Stomach (tissue), 4 donors: ENCODE measurements at regions not wholly inside any gene's neighbourhood (a gene's known extent, or its start where the extent isn't known, plus 50 kb on each side); places are given as distances from the start of the nearest gene placed in this dataset.

Experiments
- EP300 ChIP-seq: sonication (generic); formaldehyde crosslinking; IDR thresholded peaks from one replicate; pipeline ENCODE4 v1.6.1; 2017; ENCODE audit warnings: antibody characterized with exemption
- POLR2A ChIP-seq, 4 donors: fragments of 450-650 bp; IDR thresholded peaks; one replicate each; pipeline ENCODE4 v1.6.1; 2016; ENCODE audit warnings: antibody characterized with exemption in 4 of 4, control low read depth in 2 of 4, mild to moderate bottlenecking in 1 of 4, moderate library complexity in 1 of 4
- POLR2AphosphoS5 ChIP-seq, 3 donors: sonication (generic); formaldehyde crosslinking; IDR thresholded peaks; one replicate each; pipeline ENCODE4 v1.6.1; 2016; ENCODE audit warnings: antibody characterized with exemption in 3 of 3
- TF ChIP-seq, protein P1 (sequence below), 7 experiments: fragments of 450-650 bp in 4 of 7; fragments of 200-600 bp in 3 of 7; sonication (generic) in 3 of 7; IDR thresholded peaks; one replicate each; pipeline ENCODE4 v1.5.1; 2016 to 2019; ENCODE audit warnings: antibody characterized with exemption in 7 of 7, control low read depth in 2 of 7, mild to moderate bottlenecking in 1 of 7

DNA sequence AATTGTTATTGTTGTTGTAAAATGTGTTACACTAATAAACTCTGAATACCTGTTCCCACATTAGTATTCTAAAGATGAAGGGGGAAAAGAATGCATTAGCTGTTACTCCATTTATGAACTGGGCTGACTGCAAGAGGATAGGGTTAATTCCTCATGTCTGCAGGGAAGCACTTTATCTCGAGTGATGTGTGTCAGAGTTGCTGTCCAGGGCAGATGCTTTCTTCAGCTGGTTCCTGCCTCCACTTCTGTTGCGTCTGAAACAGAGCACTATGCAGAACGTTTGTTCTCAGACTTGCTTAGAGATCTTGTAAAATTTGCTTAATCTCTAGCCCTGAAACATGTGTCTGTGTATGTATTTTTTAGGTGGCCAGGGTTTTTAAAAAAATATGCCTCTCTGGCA is 318.8 kb downstream of the SPRY2 start:
- TF ChIP-seq POLR2A (IDR thresholded peaks at IDR 0.05) (no peak), POLR2AphosphoS5 (IDR thresholded peaks at IDR 0.05) (no peak), EP300 (no peak)
- TF ChIP-seq, protein P1, sequence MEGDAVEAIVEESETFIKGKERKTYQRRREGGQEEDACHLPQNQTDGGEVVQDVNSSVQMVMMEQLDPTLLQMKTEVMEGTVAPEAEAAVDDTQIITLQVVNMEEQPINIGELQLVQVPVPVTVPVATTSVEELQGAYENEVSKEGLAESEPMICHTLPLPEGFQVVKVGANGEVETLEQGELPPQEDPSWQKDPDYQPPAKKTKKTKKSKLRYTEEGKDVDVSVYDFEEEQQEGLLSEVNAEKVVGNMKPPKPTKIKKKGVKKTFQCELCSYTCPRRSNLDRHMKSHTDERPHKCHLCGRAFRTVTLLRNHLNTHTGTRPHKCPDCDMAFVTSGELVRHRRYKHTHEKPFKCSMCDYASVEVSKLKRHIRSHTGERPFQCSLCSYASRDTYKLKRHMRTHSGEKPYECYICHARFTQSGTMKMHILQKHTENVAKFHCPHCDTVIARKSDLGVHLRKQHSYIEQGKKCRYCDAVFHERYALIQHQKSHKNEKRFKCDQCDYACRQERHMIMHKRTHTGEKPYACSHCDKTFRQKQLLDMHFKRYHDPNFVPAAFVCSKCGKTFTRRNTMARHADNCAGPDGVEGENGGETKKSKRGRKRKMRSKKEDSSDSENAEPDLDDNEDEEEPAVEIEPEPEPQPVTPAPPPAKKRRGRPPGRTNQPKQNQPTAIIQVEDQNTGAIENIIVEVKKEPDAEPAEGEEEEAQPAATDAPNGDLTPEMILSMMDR (IDR thresholded peaks at IDR 0.05): no peak
